Stimulated activated CD4-positive, alpha-beta T cell treated with anti-CD3 and anti-CD28 coated beads, TNF-alpha, amount 100 ng/mL, for 24 hours (primary cell): ENCODE measurements at regions not wholly inside any gene's neighbourhood (a gene's known extent, or its start where the extent isn't known, plus 50 kb on each side); places are given as distances from the start of the nearest gene placed in this dataset.
"Not testable (repeated sequence)": the region's sequence is repeated elsewhere in the genome, so short reads cannot be mapped to it uniquely, and the experiment has no call there.

ENCODE experiments used
- DNase-seq, 3 experiments: peaks; one replicate each; pipeline ENCODE4 v3.0.0-alpha.2; 2020; ENCODE audit warnings: low read depth in 3 of 3

DNA sequence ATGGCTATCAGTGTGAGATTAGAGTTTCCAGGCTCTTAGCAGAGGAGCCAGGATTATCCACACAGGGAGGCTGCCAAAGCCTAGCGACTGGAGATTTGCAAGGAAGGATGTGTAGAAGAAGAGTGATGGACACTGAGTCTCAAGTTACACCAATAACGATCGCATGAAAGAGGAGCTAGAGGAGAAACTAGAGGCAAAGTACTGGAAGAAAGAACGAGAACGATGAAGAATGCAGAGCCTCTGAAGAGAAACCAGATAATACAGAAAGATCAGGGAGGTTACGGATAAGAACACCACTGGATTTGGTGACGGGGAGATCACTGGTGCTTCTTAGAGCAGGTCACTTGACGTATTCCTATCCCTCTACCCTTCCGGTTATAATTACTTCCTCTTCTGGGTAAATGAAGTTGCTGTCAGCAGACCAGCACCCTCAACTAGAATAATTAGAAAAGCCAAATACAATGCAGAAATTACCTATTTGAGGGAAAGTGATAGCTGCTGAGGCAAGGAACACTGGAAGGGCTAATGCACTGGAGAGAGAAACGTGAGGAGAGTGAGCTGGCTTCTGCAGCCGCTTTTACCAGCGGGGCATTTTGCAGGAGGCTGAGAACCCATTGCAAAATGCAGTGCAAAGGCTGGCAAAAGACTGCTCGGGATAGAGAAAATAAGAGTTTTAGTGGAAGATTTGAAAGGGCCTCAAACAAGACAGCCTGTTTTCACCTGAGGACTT lies 93.1 kb upstream of the HIF1A start:
- no peak for DNase-seq

DNA sequence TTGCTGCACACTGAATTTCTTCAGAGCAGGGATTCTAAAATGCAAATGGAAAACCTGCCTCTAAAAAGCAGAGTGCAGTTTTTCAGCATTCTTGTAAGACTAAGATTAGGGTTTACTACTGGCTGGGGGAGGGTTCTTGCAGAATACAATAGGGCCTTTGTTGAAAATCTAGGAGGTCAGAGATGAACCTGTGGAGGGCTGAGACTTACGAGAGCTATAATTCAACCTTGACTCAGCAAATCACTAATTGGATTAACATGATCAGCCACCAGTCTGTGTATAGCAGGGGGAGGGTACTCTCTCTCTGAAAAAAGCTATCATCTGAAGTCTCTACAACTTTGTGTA lies 92.6 kb upstream of the HIF1A start:
- no peak for DNase-seq

GRCh38 chr14:61603736-61604135 lies 91.6 kb upstream of the HIF1A start:
- no peak for DNase-seq

DNA sequence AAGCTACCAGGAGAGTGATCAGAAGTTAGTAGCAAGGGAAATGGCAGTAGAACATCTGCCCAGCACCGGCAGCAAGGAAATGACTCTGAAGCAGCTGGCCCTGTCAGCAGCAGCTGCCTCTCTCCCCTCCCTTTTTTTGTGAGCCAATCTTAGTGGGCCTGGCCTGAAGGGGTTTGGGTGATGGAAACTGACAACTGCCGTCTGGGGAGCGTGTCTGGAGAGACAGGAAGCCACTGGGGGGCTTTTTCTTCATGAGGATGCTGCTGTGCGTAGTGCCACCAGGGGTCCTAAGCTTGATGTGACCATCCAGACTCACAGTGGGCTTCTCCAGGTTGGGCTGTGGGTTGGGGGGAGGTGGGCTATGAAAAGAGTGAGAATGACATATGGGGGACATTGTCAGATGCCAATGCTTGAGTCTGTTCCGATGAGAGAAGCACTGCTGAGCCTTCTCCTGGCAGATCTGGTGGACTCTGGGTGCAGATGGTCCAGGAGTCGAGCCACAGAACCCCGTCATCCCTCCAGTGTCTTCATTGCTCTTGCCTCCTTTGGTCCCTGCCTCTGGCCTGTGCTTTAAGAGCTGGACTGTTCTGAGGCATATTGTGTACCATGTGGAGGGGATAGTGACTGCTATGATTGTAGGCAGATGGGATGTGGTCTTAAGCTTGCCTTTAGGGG lies 87.6 kb upstream of the HIF1A start:
- DNase-seq, result no peak

DNA sequence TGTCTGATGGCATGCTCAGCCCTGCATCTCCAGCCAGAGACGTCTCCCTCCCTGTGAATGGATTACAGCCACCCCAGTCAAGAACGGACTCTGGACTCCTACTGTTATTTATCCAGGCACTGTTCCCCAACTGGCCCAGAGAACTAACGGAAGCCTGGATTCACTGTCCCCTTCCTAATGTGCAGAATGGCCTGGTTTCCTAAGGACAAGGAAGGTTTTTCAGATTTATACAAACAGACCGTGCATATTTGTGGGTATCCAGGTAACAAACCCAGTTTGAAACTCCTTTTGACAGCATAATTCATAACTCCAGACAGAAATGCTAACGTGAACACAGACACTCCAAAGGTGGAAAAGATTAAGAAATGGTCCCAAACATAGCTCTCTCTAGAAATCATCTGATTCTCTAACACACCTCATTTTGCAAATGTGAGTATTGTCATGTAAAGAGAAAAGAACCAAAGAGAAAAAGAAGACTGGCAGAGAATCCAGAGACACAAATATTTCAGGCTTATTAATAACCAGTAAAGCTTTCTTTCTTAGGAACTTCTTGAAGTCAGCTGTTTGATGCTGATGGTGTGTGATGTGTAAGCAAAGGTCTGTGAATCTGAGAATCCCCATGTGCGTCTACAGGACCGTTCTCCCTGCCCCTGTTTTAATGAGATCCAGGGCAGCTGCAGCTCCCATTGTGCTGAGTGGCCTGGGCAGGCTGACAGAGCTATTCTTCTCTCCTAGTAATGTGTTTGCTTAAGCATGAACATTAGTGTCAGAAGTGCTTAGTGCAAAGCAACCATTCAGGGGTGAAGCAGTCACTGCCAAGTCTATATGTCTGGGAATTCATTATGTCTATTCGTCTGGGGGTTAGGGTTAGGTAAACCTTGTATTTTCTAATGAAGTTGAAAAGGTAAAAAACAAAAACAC lies 86.8 kb upstream of the HIF1A start:
- DNase-seq, result no peak

DNA sequence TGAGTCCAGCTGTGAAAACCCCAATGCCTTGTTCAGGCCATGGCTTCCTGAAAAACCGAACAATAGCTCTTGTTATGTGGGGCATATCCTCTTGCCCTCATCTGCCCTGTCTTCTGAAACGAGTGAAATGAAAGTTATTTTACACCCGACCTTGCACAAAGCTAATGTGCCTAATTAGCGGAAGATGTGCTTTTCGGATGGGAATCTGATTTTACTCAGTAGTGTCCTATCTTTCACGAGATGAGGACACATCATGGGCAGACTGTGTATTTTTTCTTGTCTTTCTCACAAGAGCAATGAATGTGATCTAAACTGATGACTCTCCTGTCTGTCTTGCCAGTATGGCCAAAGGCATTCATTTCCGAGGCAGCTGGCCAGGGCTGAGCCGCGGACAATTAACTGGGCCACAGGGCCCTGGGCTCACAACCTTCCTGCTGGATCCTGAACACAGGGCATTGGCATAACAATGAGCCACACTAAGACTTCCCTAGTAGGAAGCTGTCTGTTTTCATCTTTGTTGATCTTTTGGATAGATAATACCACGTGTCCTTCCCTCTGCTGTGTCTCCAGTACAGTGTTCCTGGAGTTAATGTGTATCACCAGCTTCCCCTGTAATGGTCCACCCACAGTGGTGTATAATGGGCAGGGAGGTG lies 86.0 kb upstream of the HIF1A start:
- no peak for DNase-seq

GRCh38 chr14:61609884-61610283 lies 85.4 kb upstream of the HIF1A start:
- DNase-seq, result no peak

DNA sequence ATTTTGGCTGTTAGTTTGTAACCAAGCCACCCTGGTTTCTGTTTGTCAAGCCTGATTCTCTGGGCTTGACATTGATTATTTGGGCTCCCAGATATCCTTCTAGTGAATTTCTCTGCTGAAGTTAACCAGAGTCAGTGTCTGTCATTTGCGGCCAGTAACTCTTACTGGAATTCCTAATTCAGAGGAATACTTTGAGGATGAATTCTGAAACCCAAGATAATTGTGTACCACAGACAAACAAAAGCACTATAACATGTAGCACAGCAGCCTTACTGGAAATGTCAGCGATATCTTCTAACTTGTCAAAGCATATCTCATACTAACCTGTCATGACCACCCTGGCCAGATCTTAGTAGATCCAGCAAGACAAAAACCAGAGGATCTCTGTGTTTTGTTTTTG lies 84.4 kb upstream of the HIF1A start:
- DNase-seq, result no peak

GRCh38 chr14:61611880-61612630 lies 83.3 kb upstream of the HIF1A start:
- no peak for DNase-seq

DNA sequence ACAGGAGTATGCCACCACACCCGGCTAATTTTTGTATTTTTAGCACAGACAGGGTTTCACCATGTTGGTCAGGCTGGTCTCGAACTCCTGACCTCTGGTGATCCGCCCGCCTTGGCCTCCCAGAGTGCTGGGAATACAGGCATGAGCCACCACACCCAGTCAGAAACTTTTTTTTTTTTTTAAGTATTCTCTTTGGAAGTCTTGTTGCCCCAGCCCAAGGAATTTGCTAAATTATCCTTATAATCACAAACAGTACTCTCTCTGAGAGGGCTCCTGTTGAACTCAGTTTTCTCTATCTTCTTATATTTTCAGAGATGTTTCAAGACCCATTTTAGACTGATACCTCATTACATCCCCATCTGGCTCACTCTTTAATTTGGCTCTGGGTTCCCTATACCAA lies 82.3 kb upstream of the HIF1A start:
- DNase-seq, result not testable (repeated sequence)

DNA sequence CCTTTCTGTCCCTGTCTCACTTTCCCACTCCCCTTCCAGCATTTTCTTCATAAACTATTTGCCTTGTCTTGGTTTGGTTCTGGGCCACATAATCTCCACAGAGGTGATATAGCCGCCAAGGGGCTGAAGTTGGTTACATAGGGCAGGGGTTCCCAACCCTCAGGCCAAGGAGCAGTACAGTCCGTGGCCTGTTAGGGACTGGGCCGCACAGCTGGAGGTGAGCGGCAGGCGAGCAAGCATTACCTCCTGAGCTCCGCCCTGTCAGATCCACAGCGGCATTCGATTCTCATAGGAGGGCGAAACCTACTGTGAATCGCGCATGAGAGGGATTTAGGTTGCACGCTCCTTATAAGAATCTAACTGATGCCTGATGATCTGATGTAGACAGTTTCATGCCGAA lies 80.6 kb upstream of the HIF1A start:
- no peak for DNase-seq

GRCh38 chr14:61615743-61616523 lies 79.4 kb upstream of the HIF1A start:
- no peak for DNase-seq

DNA sequence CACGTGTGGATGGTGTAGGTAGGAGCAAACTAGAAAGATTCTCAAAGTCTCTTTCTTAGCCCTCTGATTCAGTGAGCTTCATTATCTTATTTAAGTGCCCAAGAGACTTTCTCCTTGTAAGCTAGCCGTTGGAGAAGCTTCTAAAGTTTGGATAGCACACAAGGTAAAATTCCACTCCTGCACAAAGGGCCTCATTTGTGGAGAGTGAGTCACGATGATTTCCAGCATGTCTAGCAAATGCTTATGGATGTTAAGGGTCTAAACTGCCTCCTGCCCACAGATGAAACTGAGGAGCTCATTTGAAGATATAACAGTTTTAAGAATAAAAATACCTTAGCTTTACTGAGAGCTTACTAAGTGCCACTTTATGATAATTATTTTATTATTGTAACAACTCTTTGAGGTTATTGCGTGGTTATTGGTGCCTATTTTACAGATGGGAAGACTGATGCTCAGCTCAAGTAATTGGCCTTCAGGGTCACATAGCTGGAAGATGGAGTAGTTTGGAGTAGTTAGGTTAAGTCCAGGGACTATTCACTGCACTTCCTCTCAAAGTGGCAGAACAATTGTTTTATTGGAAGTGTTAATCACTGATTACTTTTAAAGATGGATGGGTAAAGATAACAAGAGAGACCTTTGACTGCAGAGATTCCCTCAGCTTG lies 78.7 kb upstream of the HIF1A start:
- DNase-seq, result no peak

GRCh38 chr14:61618448-61618847 lies 76.9 kb upstream of the HIF1A start:
- DNase-seq, result no peak

DNA sequence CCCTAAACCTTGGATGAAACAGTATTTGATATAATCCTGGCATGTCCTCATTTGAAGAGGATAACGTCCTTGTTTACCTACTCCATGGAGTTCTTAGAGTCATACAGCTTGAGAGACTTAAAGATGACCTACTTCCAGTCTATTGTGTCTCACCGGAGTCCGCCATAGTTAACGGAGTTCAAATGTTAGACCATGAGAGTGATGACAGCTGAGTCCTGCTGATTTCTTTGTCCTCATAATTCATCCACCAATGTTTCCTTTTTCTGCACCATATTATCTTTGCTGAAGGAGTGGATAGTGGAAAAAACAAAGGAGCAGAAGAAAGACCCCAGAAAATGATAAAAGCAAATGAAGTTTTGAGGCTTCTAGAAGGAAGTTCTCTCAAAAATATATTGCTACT lies 75.8 kb upstream of the HIF1A start:
- DNase-seq, result no peak

GRCh38 chr14:61620130-61620946 lies 75.0 kb upstream of the HIF1A start:
- peak; percentile 27 to 61 (median 28) for DNase-seq

DNA sequence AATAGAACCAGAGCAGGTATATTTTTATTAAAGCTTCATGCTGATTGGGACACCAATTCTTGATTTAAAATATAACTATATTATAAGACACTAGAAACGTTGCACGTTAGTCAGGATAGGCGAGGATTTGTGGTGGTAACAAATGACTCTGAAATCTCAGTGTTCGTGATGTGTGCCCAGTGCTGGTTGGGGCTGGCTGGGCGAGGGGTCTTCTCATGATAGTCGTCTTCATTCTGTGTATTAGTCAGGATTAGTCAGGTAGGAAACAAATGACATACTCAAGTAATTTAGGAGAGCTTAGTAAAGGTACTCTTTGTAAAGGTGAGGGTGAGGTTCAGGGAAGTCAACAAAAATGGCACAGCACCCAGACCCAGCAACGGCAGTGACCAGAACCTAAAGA lies 73.9 kb upstream of the HIF1A start:
- peak in 1 of 3 experiments; percentile 28 for DNase-seq

DNA sequence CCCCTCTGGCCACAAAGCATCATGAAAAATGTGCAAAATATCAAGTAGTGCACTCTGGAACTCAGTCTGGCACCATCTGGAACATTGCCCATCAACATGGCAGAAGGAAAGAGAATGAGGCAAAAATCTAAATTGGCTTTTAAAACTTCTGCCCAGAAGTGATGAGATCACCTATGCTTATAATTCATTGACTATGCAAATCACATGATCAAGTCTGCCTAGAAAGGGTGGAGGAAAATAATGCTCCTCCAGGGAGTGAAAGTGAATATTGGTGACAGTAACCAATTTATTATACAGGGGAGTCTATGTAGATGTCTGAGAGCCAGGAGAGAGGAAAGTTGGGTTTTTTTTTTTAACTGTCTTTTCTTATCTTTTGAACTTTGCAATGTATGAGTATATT lies 73.3 kb upstream of the HIF1A start:
- no peak for DNase-seq

GRCh38 chr14:61623927-61624326 lies 71.4 kb upstream of the HIF1A start:
- DNase-seq, result no peak
